Left hindlimb (tissue), 1 donor: ENCODE measurements at regions not wholly inside any gene's neighbourhood (a gene's known extent, or its start where the extent isn't known, plus 50 kb on each side); places are given as distances from the start of the nearest gene placed in this dataset.
"Not testable (repeated sequence)": the region's sequence is repeated elsewhere in the genome, so short reads cannot be mapped to it uniquely, and the experiment has no call there.

ENCODE experiments used
- DNase-seq: peaks from one replicate; pipeline ENCODE4 v3.0.0-alpha.2; 2018

- DNase-seq, result no peak
Measured at GRCh38 chr2:223472771-223473170, 129.4 kb downstream of the SCG2 start.

GRCh38 chr2:223474893-223475292 is 127.3 kb downstream of the SCG2 start:
- no peak for DNase-seq

DNA sequence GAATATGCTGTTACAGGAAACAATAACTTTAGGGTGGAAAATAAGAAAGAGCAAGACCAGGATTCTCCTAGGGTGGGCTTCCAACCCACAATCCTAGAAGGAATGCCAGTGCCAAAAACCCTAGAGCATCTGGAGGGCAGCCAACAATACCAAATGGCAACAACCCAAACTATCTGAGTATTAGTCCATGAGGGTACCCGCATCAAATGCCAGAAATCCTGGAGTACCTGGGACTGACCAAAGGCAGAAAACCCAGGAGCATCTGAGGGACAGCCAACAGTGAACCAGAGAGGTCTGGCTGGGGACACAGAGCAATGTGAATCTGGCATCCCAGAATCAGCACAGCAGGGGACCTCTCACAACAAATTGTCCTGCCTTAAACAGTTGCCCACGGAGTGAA is 126.3 kb downstream of the SCG2 start:
- no peak for DNase-seq

- DNase-seq, result no peak
Measured at GRCh38 chr2:223477318-223477717, 124.8 kb downstream of the SCG2 start.

- no peak for DNase-seq
Measured at GRCh38 chr2:223481486-223481885, 120.7 kb downstream of the SCG2 start.

- DNase-seq, result no peak
Measured at GRCh38 chr2:223486751-223487150, 115.4 kb downstream of the SCG2 start.

DNA sequence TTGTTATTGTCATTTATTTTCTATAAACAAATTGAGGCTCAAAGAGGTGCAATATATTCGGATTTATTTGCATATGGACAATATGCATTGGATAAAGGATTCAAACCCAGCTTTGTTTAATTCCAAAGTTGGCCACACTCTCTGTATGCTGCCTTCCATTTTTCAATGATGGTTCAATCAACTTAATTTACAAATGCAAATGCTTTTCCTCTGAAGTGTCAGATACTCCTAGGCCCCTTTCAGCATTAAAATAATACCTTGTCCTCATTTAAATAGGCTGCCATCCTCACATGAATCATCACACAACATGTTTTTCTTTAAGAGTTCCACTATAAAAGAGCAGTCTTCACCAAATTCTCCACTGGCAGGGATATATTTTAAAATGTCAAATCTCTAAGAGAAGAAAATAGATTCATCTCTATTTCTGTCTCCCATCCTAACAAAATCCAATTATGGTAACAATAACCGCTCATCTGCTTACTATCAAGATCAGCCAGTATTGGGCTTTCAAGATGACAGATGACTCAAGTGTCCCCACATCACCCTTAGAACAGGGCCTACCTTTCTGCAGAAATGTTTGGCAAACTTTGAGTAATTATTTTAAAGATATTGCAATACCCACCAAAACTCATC is 114.8 kb downstream of the SCG2 start:
- DNase-seq, result no peak

- DNase-seq, result no peak
Measured at GRCh38 chr2:223488814-223489213, 113.3 kb downstream of the SCG2 start.

DNA sequence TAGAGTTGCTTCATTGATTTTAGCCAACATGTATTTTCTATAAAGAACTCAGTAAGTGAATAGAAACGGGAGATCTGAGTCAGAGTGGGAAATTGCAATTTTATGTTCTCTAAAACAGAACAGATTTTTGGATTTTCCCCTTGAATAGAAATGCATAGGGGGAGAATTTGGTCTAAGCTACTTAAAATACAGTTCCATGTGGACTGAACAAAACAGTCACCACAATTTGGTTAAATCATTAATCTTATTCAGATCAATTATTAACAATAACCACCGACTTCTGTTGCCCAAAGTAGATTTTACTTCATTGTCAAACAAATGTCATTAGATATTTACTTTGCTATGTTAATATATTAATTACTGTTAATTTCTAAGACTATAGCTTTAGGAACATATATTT is 107.7 kb downstream of the SCG2 start:
- DNase-seq, result no peak

DNA sequence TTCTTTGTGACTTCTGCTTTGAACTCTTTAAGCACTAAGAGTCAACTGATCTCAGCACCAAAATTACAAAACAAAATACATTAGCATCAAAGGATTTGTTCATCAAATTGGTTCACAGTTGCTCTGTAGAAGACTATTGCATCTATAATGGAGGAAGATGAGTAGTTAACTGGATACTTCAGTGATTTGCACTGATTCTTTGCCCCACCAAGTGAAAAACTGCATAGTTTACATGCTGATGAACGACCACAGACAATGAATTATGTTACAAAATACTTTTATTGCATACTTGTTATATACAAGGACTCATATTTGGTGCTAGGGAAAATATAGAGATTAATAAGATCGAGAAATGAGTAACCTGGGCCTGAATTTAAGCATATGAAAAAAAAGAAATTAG is 107.2 kb downstream of the SCG2 start:
- no peak for DNase-seq

DNA sequence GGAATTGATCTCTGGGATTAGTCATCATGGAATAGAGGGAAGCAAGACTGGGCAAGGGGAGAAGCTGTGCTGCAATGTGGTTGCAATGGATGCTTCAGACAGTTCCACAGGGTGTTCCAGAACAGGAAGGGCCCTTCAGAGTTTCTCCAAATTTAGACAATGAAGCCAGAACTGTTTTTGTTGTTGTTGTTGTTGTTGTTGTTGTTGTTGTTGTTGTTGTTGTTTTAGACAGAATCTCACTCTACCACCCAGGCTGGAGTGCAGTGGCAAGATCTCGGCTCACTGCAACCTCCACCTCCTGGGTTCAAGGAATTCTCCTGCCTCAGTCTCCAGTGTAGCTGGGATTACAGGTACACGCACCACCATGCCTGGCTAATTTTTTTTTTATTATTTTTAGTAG is 105.3 kb downstream of the SCG2 start:
- not testable (repeated sequence) for DNase-seq

GRCh38 chr2:223500709-223501108 is 101.5 kb downstream of the SCG2 start:
- no peak for DNase-seq

DNA sequence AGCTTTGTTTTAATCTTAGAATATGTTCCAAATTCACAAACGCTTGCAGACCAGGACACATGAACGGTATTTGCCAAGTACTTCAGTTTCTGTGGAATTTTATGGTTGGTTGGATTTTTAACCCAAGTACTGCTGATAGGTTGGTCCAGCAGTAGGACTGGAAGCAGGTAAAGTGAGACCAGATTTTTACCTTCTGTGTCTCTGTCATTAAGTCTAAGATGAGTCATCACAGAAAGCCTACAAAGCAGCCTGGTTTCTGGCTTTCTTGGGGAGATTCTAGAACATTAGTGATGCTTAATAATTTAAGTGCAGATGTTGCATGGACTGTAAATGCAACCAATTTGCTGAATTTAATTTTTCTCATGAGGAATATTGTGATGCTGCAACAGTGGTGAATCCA is 100.5 kb downstream of the SCG2 start:
- no peak for DNase-seq

DNA sequence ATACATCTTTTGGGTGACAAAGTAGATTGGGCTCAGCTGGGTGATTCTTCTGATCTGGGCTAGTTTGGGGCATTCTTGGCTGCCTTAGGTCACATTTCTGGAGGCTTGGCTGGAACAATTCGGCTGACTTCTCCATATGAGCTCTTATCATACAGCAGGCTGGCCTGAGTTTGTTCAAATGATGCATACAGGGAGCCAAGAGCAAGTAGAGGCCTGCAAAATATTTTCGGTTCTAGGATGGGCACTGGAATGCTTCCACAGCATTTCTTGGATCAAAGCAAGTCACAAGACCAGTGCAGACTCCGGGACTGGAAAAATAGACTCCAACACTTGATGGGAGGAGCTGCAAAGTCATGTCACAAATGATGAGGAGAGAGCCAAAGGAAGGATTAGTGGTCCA is 98.4 kb downstream of the SCG2 start:
- DNase-seq, result no peak

DNA sequence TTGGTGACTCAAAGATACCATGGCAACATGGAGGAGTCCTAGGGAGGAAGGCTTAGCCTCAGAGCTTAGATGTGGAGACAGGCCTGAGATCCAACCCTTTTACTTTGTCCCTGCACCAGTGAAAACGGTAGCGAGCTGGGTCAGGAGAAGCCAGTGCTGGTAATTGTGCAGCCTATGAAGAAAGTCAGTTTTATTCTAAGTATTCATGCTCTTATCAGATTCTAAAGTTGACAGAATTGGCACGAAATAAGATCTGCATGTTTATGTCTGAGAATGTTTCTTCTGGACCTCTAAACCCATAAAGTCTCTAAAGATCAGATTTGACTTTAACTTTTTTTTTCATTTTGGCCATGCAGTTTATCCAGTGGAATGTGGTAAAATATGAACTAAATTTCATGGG is 93.8 kb downstream of the SCG2 start:
- no peak for DNase-seq

DNA sequence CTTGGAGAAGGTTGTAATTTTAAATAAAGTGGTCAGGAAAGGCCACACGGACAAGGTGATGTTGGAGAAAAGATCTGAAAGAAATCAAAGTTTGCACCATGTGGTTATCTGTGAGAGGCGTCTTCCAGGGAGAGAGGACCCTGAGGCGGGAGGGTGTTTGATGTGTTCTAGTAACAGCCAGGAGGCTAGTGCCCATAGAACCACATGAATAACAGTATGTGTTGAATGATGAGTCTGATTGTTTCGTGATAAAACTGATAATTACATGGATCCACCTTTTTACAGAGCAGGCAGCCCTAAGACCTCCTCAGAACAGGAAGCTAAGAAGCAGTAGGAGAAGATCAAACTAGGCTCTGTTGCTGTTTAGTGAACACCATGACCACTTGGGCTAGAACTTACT is 91.4 kb downstream of the SCG2 start:
- DNase-seq, result no peak

GRCh38 chr2:223511168-223511567 is 91.0 kb downstream of the SCG2 start:
- DNase-seq, result no peak

DNA sequence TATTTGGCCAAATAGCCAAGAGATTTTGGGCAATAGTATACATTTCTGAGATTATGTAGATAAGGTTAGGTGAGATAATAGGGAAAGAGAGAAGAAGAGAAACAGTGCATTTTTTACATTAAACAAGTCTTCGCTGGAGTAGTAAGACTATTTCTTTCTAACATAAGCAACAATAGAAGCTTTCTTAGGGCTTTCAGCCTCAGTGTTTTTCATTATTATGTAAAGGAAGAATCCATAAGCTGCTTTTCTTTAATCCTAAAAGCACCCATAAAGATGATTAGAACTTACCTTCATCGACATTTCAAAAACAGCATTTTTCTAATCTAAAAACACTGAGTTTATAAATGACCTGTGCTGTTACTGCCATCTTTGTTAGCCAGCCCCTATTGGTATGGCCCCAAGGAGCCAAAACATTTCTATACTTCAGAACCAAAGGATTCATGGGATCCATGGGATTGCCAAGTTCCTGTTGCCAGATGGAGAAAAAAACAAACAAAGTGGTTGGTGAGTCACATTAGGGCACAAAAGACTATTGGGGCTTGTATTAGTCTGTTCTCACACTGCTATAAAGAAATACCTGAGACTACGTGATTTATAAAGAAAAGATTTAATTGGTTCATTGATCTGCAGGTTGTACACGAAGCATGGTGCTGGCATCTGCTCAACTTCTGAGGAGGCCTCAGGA is 88.2 kb downstream of the SCG2 start:
- no peak for DNase-seq

DNA sequence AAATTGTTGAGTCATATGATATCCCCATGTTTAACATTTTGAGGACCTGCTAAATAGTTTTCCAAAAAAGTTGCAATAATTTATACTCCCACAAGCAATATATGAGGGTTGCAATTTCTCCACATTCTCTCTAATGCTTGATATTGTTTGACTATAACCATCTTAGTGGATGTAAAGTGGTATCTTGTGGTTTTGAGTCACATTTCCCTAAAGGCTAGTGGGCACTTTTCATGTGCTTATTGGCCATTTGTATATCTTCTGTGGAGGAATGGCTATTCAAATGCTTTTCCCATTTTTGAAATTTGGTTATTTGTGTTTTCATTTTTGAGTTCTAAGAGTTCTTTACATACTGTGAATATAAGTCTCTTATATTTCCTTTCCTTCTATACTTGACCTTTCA is 82.7 kb downstream of the SCG2 start:
- DNase-seq, result no peak

- DNase-seq, result no peak
Measured at GRCh38 chr2:223522796-223523195, 79.4 kb downstream of the SCG2 start.

GRCh38 chr2:223523551-223524001 is 78.6 kb downstream of the SCG2 start:
- no peak for DNase-seq

DNA sequence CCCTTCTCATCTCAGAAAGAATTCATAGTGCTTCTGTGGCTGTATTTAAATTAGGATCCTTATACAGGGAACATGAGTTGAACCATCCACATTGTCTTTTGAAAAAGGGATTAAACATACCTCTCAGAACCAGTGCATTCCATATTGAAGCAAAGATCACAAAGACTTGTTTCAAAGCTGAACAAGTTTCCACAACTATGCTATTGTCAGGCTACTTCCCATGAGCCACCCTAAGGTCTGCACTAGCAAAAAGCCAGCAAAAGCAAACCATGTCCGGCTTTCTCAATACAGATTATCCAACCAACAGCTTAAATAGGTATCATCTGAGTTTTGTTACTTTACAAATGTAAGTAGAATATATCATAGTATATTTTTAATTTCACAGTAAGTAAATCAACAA is 78.1 kb downstream of the SCG2 start:
- no peak for DNase-seq

- no peak for DNase-seq
Measured at GRCh38 chr2:223526106-223526505, 76.1 kb downstream of the SCG2 start.

GRCh38 chr2:223528036-223528435 is 74.1 kb downstream of the SCG2 start:
- DNase-seq, result no peak

DNA sequence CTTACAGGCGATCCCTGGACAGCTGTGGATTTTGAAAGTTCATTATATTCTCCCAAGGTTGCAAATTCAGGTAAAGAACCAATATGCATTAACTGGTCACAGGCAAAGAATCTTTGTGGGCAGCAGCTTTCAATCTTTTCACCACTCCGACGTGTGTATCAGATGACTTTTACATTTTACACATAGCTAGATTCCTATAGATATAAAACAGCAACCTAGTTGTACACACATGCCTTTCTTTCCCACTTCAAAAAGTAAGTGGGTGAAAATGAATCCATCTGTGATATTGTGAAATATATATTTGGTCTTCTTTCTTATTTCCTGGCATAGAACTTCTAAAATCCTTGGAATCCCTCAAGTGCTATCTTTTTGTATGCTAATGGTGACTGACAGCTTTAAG is 72.5 kb downstream of the SCG2 start:
- DNase-seq, result no peak
